Gastrocnemius medialis (tissue), 4 donors: ENCODE measurements at regions not wholly inside any gene's neighbourhood (a gene's known extent, or its start where the extent isn't known, plus 50 kb on each side); places are given as distances from the start of the nearest gene placed in this dataset.

Experiments
- CTCF ChIP-seq, 5 experiments: fragments of 450-650 bp in 3 of 5; fragments of 200-600 bp in 2 of 5; sonication (generic) in 2 of 5; IDR thresholded peaks in 4 of 5; conservative IDR thresholded peaks in 1 of 5; 1 replicate in 4 of 5; 2 replicates in 1 of 5; pipeline ENCODE4 v1.5.1; 2016 to 2019; ENCODE audit warnings: antibody characterized with exemption in 5 of 5, mild to moderate bottlenecking in 3 of 5, moderate library complexity in 3 of 5
- POLR2A ChIP-seq, 2 donors: fragments of 450-650 bp; IDR thresholded peaks; one replicate each; pipeline ENCODE4 v1.6.1; 2017; ENCODE audit warnings: antibody characterized with exemption in 2 of 2, mild to moderate bottlenecking in 2 of 2, moderate library complexity in 2 of 2

- TF ChIP-seq CTCF (IDR thresholded peaks at IDR 0.05 in 4 of 5, conservative IDR thresholded peaks at IDR 0.05 in 1 of 5), result no peak
- TF ChIP-seq POLR2A (IDR thresholded peaks at IDR 0.05), result no peak
These were observed 523.2 kb upstream of the IGFBP7 start for GRCh38 chr4:57633212-57633859.
